Ascending aorta (tissue), 2 donors: ENCODE measurements at regions not wholly inside any gene's neighbourhood (a gene's known extent, or its start where the extent isn't known, plus 50 kb on each side); places are given as distances from the start of the nearest gene placed in this dataset.

Experiments
- DNase-seq, 2 donors: peaks; one replicate each; pipeline ENCODE4 v3.0.0-alpha.2; 2019; ENCODE audit warnings: low spot score in 2 of 2
- H3K27ac ChIP-seq, 2 donors: fragments of 200-600 bp; sonication (generic); one replicate each; pipeline ENCODE4 v1.5.1; 2016 to 2017; ENCODE audit warnings: mild to moderate bottlenecking in 1 of 2
- H3K27me3 ChIP-seq: fragments of 200-600 bp; sonication (generic); one replicate; pipeline ENCODE4 v1.5.1; 2017
- H3K36me3 ChIP-seq, 2 donors: fragments of 200-600 bp; sonication (generic); one replicate each; pipeline ENCODE4 v1.5.1; 2016
- H3K4me1 ChIP-seq, 2 donors: fragments of 200-600 bp; sonication (generic); one replicate each; pipeline ENCODE4 v1.5.1; 2016 to 2017; ENCODE audit warnings: mild to moderate bottlenecking in 1 of 2
- H3K4me3 ChIP-seq, 2 donors: fragments of 200-600 bp; sonication (generic); one replicate each; pipeline ENCODE4 v1.5.1; 2016 to 2017; ENCODE audit warnings: mild to moderate bottlenecking in 1 of 2
- H3K9me3 ChIP-seq, 2 donors: fragments of 200-600 bp; sonication (generic); one replicate each; pipeline ENCODE4 v1.5.1; 2016
- intact Hi-C: fragments of 100-400 bp; cut with DNase I; formaldehyde crosslinking; loops from one replicate; pipeline ENCODE4 v1.15.1; 2023
- TF ChIP-seq, protein P1 (sequence below), 3 experiments: fragments of 200-600 bp in 2 of 3; fragments of 450-650 bp in 1 of 3; sonication (generic) in 2 of 3; IDR thresholded peaks; one replicate each; pipeline ENCODE4 v1.5.1; 2016 to 2019; ENCODE audit warnings: antibody characterized with exemption in 3 of 3, mild to moderate bottlenecking in 1 of 3, moderate library complexity in 1 of 3

DNA sequence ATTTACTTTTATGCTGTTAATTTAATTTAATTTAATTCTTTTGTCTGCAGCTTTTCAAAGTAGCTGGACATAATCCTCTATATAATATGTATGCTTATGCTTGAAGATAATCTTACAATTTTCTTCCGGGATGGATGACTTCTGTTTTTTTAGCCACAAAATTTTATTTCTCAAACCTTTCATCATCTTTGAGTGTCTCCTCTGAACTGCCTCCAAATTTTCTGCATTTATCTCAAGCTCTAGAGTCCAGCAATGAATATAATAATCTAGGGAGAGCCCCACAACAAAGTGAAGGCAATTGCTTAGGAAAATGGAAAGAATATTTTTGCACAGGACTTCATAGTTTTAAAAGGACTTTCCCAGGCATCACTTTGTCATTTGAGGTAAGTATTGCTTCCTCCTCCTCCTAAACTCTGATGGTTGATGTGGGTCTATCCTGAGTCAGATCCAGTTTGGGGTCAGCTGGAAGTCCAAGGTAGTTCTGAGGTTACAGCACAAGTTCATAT, 53.7 kb upstream of the FAM3C start:
- no peak overlapping the region for H3K27ac ChIP-seq
- H3K4me3 ChIP-seq, result no peak overlapping the region
- TF ChIP-seq, protein P1, sequence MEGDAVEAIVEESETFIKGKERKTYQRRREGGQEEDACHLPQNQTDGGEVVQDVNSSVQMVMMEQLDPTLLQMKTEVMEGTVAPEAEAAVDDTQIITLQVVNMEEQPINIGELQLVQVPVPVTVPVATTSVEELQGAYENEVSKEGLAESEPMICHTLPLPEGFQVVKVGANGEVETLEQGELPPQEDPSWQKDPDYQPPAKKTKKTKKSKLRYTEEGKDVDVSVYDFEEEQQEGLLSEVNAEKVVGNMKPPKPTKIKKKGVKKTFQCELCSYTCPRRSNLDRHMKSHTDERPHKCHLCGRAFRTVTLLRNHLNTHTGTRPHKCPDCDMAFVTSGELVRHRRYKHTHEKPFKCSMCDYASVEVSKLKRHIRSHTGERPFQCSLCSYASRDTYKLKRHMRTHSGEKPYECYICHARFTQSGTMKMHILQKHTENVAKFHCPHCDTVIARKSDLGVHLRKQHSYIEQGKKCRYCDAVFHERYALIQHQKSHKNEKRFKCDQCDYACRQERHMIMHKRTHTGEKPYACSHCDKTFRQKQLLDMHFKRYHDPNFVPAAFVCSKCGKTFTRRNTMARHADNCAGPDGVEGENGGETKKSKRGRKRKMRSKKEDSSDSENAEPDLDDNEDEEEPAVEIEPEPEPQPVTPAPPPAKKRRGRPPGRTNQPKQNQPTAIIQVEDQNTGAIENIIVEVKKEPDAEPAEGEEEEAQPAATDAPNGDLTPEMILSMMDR (IDR thresholded peaks at IDR 0.05), result no peak
- no peak for DNase-seq
- H3K9me3 ChIP-seq, result no peaks in the 10 kb centered on the region
- intact Hi-C loops, result no loop called here
- no peaks in the 10 kb centered on the region for H3K36me3 ChIP-seq
- no peaks in the 10 kb centered on the region for H3K4me1 ChIP-seq
- H3K27me3 ChIP-seq, result no peaks in the 10 kb centered on the region

DNA sequence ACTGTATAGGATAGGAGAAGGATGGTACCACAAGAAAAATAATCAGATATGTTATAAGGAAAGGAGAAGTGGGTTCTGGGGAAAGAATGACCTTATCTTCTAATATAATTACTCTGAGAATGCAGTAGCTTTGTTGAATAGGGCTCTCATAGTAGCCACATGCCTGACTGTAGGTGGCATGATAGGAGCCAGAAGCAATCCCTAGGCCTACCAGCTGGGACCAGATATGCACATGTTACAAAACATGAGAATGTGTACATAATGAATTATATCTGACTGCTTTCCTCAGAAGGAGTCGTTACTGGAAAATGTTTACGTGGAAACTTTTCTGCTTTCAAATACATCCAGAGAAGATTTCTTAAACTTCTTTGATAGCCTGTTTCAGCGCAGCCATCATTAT, 53.2 kb upstream of the FAM3C start:
- DNase-seq, result no peak
- Histone ChIP-seq H3K27me3 (no peaks in the 10 kb centered on the region), H3K27ac (no peak overlapping the region), H3K9me3 (no peaks in the 10 kb centered on the region), H3K36me3 (no peaks in the 10 kb centered on the region), H3K4me3 (no peak overlapping the region), H3K4me1 (no peaks in the 10 kb centered on the region)
- intact Hi-C loops, result no loop called here
- TF ChIP-seq, protein P1 (IDR thresholded peaks at IDR 0.05), result no peak

DNA sequence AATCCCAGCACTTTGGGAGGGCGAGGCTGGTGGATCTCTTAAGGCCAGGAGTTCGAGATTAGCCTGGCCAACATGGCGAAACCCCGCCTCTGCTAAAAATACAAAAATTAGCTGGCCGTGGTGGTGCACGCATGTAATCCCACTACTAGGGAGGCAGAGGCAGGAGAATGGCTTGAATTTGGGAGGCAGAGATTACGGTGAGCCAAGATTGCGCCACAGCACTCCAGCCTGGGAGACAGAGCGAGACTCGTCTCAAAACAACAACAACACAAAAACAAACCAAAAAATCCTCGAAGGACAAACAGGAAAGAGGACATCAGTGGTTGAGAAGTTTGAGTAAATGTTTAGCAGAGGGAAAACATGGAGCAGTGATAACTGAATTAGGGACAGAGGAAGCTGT, 52.3 kb upstream of the FAM3C start:
- H3K27me3 ChIP-seq, result no peaks in the 10 kb centered on the region
- H3K4me3 ChIP-seq, result no peak overlapping the region
- H3K36me3 ChIP-seq, result no peaks in the 10 kb centered on the region
- H3K27ac ChIP-seq, result peak overlapping the region in 1 of 2 donors; percentile 61
- intact Hi-C loops, result no loop called here
- TF ChIP-seq, protein P1 (IDR thresholded peaks at IDR 0.05), result no peak
- H3K4me1 ChIP-seq, result no peaks in the 10 kb centered on the region
- DNase-seq, result no peak
- H3K9me3 ChIP-seq, result no peaks in the 10 kb centered on the region

DNA sequence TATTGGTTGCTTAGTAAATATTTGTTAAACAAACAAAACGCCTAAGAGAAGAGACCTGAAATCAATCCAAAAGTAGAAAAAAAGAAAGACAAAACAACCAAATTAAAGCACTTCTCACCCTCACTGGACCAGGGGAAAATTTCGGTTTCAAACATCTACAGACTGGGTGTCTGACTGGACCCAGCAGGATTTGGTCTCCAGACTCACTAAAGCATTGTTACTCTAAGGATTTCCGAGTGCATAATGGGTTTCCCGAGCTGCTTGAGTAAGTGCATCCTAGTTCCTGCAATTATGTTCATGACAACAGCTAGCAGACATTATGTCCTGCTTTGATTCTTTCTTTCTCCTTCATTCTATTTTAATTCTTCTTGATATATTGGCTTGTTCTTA, 51.8 kb upstream of the FAM3C start:
- TF ChIP-seq, protein P1 (IDR thresholded peaks at IDR 0.05), result no peak
- intact Hi-C loops, result no loop called here
- H3K27me3 ChIP-seq, result no peaks in the 10 kb centered on the region
- peak overlapping the region in 1 of 2 donors; percentile 61 for H3K27ac ChIP-seq
- H3K9me3 ChIP-seq, result no peaks in the 10 kb centered on the region
- no peaks in the 10 kb centered on the region for H3K4me1 ChIP-seq
- no peak overlapping the region for H3K4me3 ChIP-seq
- no peaks in the 10 kb centered on the region for H3K36me3 ChIP-seq
- DNase-seq, result no peak

DNA sequence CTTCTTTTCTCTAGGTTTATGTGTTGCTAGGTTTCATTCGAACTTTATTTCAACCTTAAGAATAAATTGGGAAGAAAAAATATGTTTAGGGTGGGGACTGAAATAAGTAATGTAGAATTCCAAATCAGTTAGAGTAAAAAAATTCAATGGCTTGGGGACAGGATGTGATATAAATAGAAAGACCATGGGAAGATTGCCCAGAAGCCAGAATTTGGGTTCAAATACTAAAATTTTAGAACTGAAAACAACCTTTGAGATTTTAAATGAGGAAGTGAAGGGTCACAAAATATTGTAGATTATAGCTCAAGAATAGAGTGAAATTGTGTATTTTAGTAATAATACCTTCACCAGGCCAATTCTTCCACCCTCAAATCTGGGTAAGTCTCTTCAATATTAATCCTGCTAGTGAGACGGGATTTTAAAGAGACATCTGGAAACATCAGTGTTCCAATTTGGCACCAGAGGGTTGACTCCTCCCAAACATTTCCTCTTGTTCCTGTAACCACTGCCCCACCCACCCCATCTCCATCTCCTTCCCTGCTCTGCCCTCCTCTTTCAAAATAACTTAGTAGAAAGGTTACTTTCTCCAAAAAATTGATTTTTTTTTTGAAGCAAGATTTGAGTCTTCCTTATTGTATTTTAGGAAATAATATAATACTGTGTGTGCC, 51.3 kb upstream of the FAM3C start:
- peak overlapping the region in 1 of 2 donors; percentile 61 for H3K27ac ChIP-seq
- intact Hi-C loops, result no loop called here
- no peak for DNase-seq

More for the DNA sequence above, 51.3 kb upstream of the FAM3C start:
- Histone ChIP-seq H3K9me3 (no peaks in the 10 kb centered on the region), H3K27me3 (no peaks in the 10 kb centered on the region), H3K4me3 (no peak overlapping the region), H3K36me3 (no peaks in the 10 kb centered on the region), H3K4me1 (no peaks in the 10 kb centered on the region)
- TF ChIP-seq, protein P1 (IDR thresholded peaks at IDR 0.05), result no peak
